GM18502 (cell line): ENCODE measurements at regions not wholly inside any gene's neighbourhood (a gene's known extent, or its start where the extent isn't known, plus 50 kb on each side); places are given as distances from the start of the nearest gene placed in this dataset.
"Not testable (repeated sequence)": the region's sequence is repeated elsewhere in the genome, so short reads cannot be mapped to it uniquely, and the experiment has no call there.

Experiments used
- ATAC-seq: cut with Tn5 transposase; IDR thresholded peaks from one replicate; pipeline ENCODE4 v1.9.1; 2021; ENCODE audit warnings: mild to moderate bottlenecking; ENCODE audit not compliant: unreplicated experiment, poor library complexity

- ATAC-seq, result not testable (repeated sequence)
Measured at GRCh38 chr4:66266554-66266953, 596.3 kb upstream of the EPHA5 start.

GRCh38 chr4:66266035-66266434 lies 595.7 kb upstream of the EPHA5 start:
- ATAC-seq, result no peak

GRCh38 chr4:66252291-66252690 lies 582.0 kb upstream of the EPHA5 start:
- ATAC-seq, result no peak

GRCh38 chr4:66246643-66247042 lies 576.4 kb upstream of the EPHA5 start:
- ATAC-seq, result no peak

GRCh38 chr4:66235876-66236275 lies 565.6 kb upstream of the EPHA5 start:
- ATAC-seq, result no peak

- no peak for ATAC-seq
Measured at GRCh38 chr4:66229885-66230284, 559.6 kb upstream of the EPHA5 start.

- ATAC-seq, result no peak
Measured at GRCh38 chr4:66225539-66225938, 555.2 kb upstream of the EPHA5 start.

GRCh38 chr4:66223068-66223703 lies 552.9 kb upstream of the EPHA5 start:
- no peak for ATAC-seq

GRCh38 chr4:66219401-66219800 lies 549.1 kb upstream of the EPHA5 start:
- no peak for ATAC-seq

GRCh38 chr4:66216252-66216651 lies 546.0 kb upstream of the EPHA5 start:
- no peak for ATAC-seq

GRCh38 chr4:66212489-66212888 lies 542.2 kb upstream of the EPHA5 start:
- ATAC-seq, result no peak

- no peak for ATAC-seq
Measured at GRCh38 chr4:66204534-66205247, 534.4 kb upstream of the EPHA5 start.

GRCh38 chr4:66202870-66203269 lies 532.6 kb upstream of the EPHA5 start:
- no peak for ATAC-seq

- ATAC-seq, result no peak
Measured at GRCh38 chr4:66197451-66197850, 527.2 kb upstream of the EPHA5 start.

GRCh38 chr4:66193487-66193886 lies 523.2 kb upstream of the EPHA5 start:
- ATAC-seq, result no peak

GRCh38 chr4:66187175-66187720 lies 517.0 kb upstream of the EPHA5 start:
- no peak for ATAC-seq

- no peak for ATAC-seq
Measured at GRCh38 chr4:66186095-66186494, 515.8 kb upstream of the EPHA5 start.

GRCh38 chr4:66182636-66183035 lies 512.3 kb upstream of the EPHA5 start:
- no peak for ATAC-seq

GRCh38 chr4:66178906-66179305 lies 508.6 kb upstream of the EPHA5 start:
- no peak for ATAC-seq

- ATAC-seq, result no peak
Measured at GRCh38 chr4:66169341-66169740, 499.1 kb upstream of the EPHA5 start.

GRCh38 chr4:66164869-66165268 lies 494.6 kb upstream of the EPHA5 start:
- no peak for ATAC-seq

GRCh38 chr4:66160606-66161005 lies 490.3 kb upstream of the EPHA5 start:
- no peak for ATAC-seq
